GM12892 (cell line): ENCODE measurements at regions not wholly inside any gene's neighbourhood (a gene's known extent, or its start where the extent isn't known, plus 50 kb on each side); places are given as distances from the start of the nearest gene placed in this dataset.

Experiments
- POLR2A ChIP-seq: IDR thresholded peaks from 2 replicates; pipeline ENCODE4 v1.6.1; 2011; ENCODE audit warnings: low read depth, low read length, control low read depth
- POLR2AphosphoS5 ChIP-seq: IDR thresholded peaks from 2 replicates; pipeline ENCODE4 v1.6.1; 2011; ENCODE audit warnings: low read depth, low read length, control low read depth

DNA sequence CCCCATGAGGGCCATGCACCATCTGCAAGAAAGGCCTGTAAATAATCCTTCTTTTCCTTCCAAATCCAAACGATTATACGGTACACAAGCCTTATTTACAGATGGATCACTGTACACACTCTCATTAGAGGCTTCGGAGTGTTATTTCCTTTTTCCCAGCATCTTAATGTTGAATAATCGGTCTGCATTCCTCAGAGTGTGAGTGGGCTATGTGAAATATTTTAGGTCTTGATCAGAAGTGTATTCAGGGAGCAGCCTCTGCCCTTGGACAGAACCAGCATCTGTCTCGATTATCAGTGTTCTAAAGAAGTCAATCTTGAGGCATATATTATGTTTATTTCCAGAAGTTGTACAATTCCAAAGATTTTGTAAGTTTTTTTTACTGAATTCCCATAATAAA lies 340.6 kb downstream of the SEC23A start:
- TF ChIP-seq POLR2A, result no peak
- TF ChIP-seq POLR2AphosphoS5, result no peak
